ENCODE measurements at regions not wholly inside any gene's neighbourhood (a gene's known extent, or its start where the extent isn't known, plus 50 kb on each side); places are given as distances from the start of the nearest gene placed in this dataset.

DNA sequence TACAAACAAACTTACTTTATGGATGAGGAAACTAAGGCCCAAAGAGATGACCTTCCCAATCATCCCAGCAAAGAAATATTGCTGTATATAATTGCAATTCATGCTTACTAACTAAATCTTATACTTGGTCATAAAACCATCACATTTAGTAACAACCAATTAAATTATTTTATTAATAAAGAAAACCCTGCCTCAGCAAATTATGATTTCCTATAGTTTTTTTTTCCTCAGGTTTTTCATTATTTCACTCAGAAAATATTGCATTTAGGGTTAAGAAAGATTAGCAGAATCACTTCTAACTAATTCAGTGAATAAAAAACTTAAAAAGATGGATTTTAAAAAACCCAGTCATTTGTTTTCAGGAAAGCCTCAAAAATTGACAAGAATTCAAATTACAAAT lies 86.5 kb upstream of the GADL1 start:
- no peak for DNase-seq (ENCODE audit: low read depth)
- no peak overlapping the region for H3K4me3 ChIP-seq (ENCODE audit: low read depth, low read length)
- TF ChIP-seq, protein P1, sequence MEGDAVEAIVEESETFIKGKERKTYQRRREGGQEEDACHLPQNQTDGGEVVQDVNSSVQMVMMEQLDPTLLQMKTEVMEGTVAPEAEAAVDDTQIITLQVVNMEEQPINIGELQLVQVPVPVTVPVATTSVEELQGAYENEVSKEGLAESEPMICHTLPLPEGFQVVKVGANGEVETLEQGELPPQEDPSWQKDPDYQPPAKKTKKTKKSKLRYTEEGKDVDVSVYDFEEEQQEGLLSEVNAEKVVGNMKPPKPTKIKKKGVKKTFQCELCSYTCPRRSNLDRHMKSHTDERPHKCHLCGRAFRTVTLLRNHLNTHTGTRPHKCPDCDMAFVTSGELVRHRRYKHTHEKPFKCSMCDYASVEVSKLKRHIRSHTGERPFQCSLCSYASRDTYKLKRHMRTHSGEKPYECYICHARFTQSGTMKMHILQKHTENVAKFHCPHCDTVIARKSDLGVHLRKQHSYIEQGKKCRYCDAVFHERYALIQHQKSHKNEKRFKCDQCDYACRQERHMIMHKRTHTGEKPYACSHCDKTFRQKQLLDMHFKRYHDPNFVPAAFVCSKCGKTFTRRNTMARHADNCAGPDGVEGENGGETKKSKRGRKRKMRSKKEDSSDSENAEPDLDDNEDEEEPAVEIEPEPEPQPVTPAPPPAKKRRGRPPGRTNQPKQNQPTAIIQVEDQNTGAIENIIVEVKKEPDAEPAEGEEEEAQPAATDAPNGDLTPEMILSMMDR (IDR thresholded peaks at IDR 0.05; ENCODE audit: low read depth, low read length, missing control alignments): no peak

DNA sequence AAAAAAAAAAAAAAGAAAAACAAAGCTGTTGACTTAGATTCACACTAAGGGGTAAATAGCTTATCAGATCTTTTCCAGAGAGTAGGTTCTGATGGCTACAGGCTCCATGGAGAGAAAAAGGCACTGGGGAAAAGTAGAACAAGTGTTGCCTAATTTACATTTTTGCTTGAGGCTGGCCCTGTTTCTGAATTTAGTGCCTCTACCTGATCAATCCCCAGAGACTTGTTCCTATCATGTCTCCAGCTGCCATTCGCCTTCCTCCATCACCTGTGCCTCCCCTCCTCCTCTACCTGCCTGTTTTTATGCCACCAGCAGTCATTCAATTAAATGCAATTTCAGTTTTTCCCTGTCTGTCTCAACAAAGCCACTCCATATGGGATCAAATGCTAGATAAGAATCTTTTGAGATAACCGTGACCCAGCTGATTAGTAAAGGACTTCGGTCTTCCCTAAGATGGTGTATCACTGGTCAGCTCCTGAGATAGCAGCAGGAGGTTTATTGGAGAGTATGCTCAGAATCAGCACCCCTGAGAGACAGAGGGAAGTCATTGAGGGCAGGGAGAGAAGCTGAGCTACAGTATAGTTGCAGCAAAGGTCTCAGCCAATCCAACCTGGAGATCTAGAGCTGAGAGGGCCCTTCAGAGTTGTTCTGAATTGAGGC lies 88.1 kb upstream of the GADL1 start:
- DNase-seq (ENCODE audit: low read depth): no peak
- TF ChIP-seq, protein P1 (IDR thresholded peaks at IDR 0.05; ENCODE audit: low read depth, low read length, missing control alignments): no peak
- H3K4me3 ChIP-seq (ENCODE audit: low read depth, low read length): no peak overlapping the region

GRCh38 chr3:30984855-30985749 lies 90.6 kb upstream of the GADL1 start:
- TF ChIP-seq, protein P1 (IDR thresholded peaks at IDR 0.05; ENCODE audit: low read depth, low read length, missing control alignments): no peak
- H3K4me3 ChIP-seq (ENCODE audit: low read depth, low read length): no peak overlapping the region
- no peak for DNase-seq (ENCODE audit: low read depth)

GRCh38 chr3:30986551-30986950 lies 92.1 kb upstream of the GADL1 start:
- TF ChIP-seq, protein P1 (IDR thresholded peaks at IDR 0.05; ENCODE audit: low read depth, low read length, missing control alignments): no peak
- no peak overlapping the region for H3K4me3 ChIP-seq (ENCODE audit: low read depth, low read length)

GRCh38 chr3:30988769-30989168 lies 94.3 kb upstream of the GADL1 start:
- DNase-seq (ENCODE audit: low read depth): no peak
- TF ChIP-seq, protein P1 (IDR thresholded peaks at IDR 0.05; ENCODE audit: low read depth, low read length, missing control alignments): no peak
- no peak overlapping the region for H3K4me3 ChIP-seq (ENCODE audit: low read depth, low read length)

More at GRCh38 chr3:30986551-30986950, 92.1 kb upstream of the GADL1 start:
- DNase-seq (ENCODE audit: low read depth): no peak

- no peak overlapping the region for H3K4me3 ChIP-seq (ENCODE audit: low read depth, low read length)
- TF ChIP-seq, protein P1 (IDR thresholded peaks at IDR 0.05; ENCODE audit: low read depth, low read length, missing control alignments): no peak
- DNase-seq (ENCODE audit: low read depth): no peak
Observed at GRCh38 chr3:30989276-30990030, 95.0 kb upstream of the GADL1 start.

All from GM12864 (cell line).